T-helper 1 cell treated with Interleukin-12 subunit alpha and Interleukin-12 subunit beta and Interleukin-4 antibody, amounts not matched to agents 30 μg/mL and 1 μg/mL, for 36 hours (primary cell): ENCODE measurements at regions not wholly inside any gene's neighbourhood (a gene's known extent, or its start where the extent isn't known, plus 50 kb on each side); places are given as distances from the start of the nearest gene placed in this dataset.
"Not testable (repeated sequence)": the region's sequence is repeated elsewhere in the genome, so short reads cannot be mapped to it uniquely, and the experiment has no call there.

ENCODE experiments used
- H3K27ac Mint-ChIP-seq: one replicate; pipeline ENCODE4 v1.8.0; 2021; ENCODE audit warnings: mild to moderate bottlenecking, mixed read lengths
- H3K27me3 Mint-ChIP-seq: one replicate; pipeline ENCODE4 v1.8.0; 2021; ENCODE audit warnings: low read depth, mixed read lengths
- H3K36me3 Mint-ChIP-seq: one replicate; pipeline ENCODE4 v1.8.0; 2021; ENCODE audit warnings: low read depth, mixed read lengths
- H3K4me1 Mint-ChIP-seq: one replicate; pipeline ENCODE4 v1.8.0; 2021; ENCODE audit warnings: low read depth, mixed read lengths
- H3K4me3 Mint-ChIP-seq: one replicate; pipeline ENCODE4 v1.8.0; 2021; ENCODE audit warnings: mild to moderate bottlenecking, moderate library complexity, mixed read lengths
- H3K9me3 Mint-ChIP-seq: one replicate; pipeline ENCODE4 v1.8.0; 2021; ENCODE audit warnings: mixed read lengths

- H3K36me3 Mint-ChIP-seq, H3K4me1 Mint-ChIP-seq, H3K9me3 Mint-ChIP-seq, H3K4me3 Mint-ChIP-seq, H3K27ac Mint-ChIP-seq, H3K27me3 Mint-ChIP-seq: not testable (repeated sequence)
Measured at GRCh38 chr3:198139513-198140167, 179.6 kb downstream of the LMLN start.

GRCh38 chr3:198143300-198144137 lies 183.5 kb downstream of the LMLN start:
- H3K4me3 Mint-ChIP-seq, H3K27me3 Mint-ChIP-seq, H3K4me1 Mint-ChIP-seq, H3K27ac Mint-ChIP-seq, H3K9me3 Mint-ChIP-seq, H3K36me3 Mint-ChIP-seq: not testable (repeated sequence)

GRCh38 chr3:198145231-198145784 lies 185.3 kb downstream of the LMLN start:
- H3K4me3 Mint-ChIP-seq, H3K36me3 Mint-ChIP-seq, H3K27me3 Mint-ChIP-seq, H3K4me1 Mint-ChIP-seq, H3K27ac Mint-ChIP-seq, H3K9me3 Mint-ChIP-seq: not testable (repeated sequence)

- H3K36me3 Mint-ChIP-seq, H3K4me1 Mint-ChIP-seq, H3K27me3 Mint-ChIP-seq, H3K9me3 Mint-ChIP-seq, H3K4me3 Mint-ChIP-seq, H3K27ac Mint-ChIP-seq: not testable (repeated sequence)
Measured at GRCh38 chr3:198146070-198146469, 186.1 kb downstream of the LMLN start.

GRCh38 chr3:198146559-198147164 lies 186.6 kb downstream of the LMLN start:
- H3K4me3 Mint-ChIP-seq, H3K4me1 Mint-ChIP-seq, H3K36me3 Mint-ChIP-seq, H3K27me3 Mint-ChIP-seq, H3K9me3 Mint-ChIP-seq, H3K27ac Mint-ChIP-seq: not testable (repeated sequence)

GRCh38 chr3:198147213-198147612 lies 187.2 kb downstream of the LMLN start:
- not testable (repeated sequence) for H3K4me3 Mint-ChIP-seq, H3K27ac Mint-ChIP-seq, H3K9me3 Mint-ChIP-seq, H3K36me3 Mint-ChIP-seq, H3K27me3 Mint-ChIP-seq, H3K4me1 Mint-ChIP-seq

GRCh38 chr3:198147993-198148392 lies 188.0 kb downstream of the LMLN start:
- not testable (repeated sequence) for H3K27ac Mint-ChIP-seq, H3K27me3 Mint-ChIP-seq, H3K9me3 Mint-ChIP-seq, H3K36me3 Mint-ChIP-seq, H3K4me1 Mint-ChIP-seq, H3K4me3 Mint-ChIP-seq

- not testable (repeated sequence) for H3K36me3 Mint-ChIP-seq, H3K4me1 Mint-ChIP-seq, H3K27ac Mint-ChIP-seq, H3K4me3 Mint-ChIP-seq, H3K27me3 Mint-ChIP-seq, H3K9me3 Mint-ChIP-seq
Measured at GRCh38 chr3:198149904-198150303, 189.9 kb downstream of the LMLN start.

GRCh38 chr3:198151867-198152266 lies 191.8 kb downstream of the LMLN start:
- H3K27ac Mint-ChIP-seq, H3K27me3 Mint-ChIP-seq, H3K4me1 Mint-ChIP-seq, H3K4me3 Mint-ChIP-seq, H3K36me3 Mint-ChIP-seq, H3K9me3 Mint-ChIP-seq: not testable (repeated sequence)

- not testable (repeated sequence) for H3K27me3 Mint-ChIP-seq, H3K27ac Mint-ChIP-seq, H3K4me3 Mint-ChIP-seq, H3K4me1 Mint-ChIP-seq, H3K9me3 Mint-ChIP-seq, H3K36me3 Mint-ChIP-seq
Measured at GRCh38 chr3:198155771-198156170, 195.8 kb downstream of the LMLN start.

GRCh38 chr3:198157231-198157868 lies 197.3 kb downstream of the LMLN start:
- H3K27ac Mint-ChIP-seq, H3K36me3 Mint-ChIP-seq: not testable (repeated sequence)

GRCh38 chr3:198158007-198158406 lies 198.0 kb downstream of the LMLN start:
- not testable (repeated sequence) for H3K9me3 Mint-ChIP-seq, H3K27ac Mint-ChIP-seq, H3K4me1 Mint-ChIP-seq, H3K27me3 Mint-ChIP-seq, H3K4me3 Mint-ChIP-seq, H3K36me3 Mint-ChIP-seq

More at GRCh38 chr3:198157231-198157868, 197.3 kb downstream of the LMLN start:
- H3K4me3 Mint-ChIP-seq, H3K27me3 Mint-ChIP-seq, H3K9me3 Mint-ChIP-seq, H3K4me1 Mint-ChIP-seq: not testable (repeated sequence)

GRCh38 chr3:198167339-198168039 lies 207.5 kb downstream of the LMLN start:
- not testable (repeated sequence) for H3K36me3 Mint-ChIP-seq

GRCh38 chr3:198170781-198171180 lies 210.8 kb downstream of the LMLN start:
- not testable (repeated sequence) for H3K4me3 Mint-ChIP-seq, H3K27me3 Mint-ChIP-seq, H3K4me1 Mint-ChIP-seq, H3K27ac Mint-ChIP-seq, H3K36me3 Mint-ChIP-seq, H3K9me3 Mint-ChIP-seq

More at GRCh38 chr3:198167339-198168039, 207.5 kb downstream of the LMLN start:
- H3K4me3 Mint-ChIP-seq, H3K9me3 Mint-ChIP-seq, H3K4me1 Mint-ChIP-seq, H3K27me3 Mint-ChIP-seq, H3K27ac Mint-ChIP-seq: not testable (repeated sequence)
